Kidney (tissue), 13 donors: ENCODE measurements at regions not wholly inside any gene's neighbourhood (a gene's known extent, or its start where the extent isn't known, plus 50 kb on each side); places are given as distances from the start of the nearest gene placed in this dataset.

Experiments
- DNase-seq, 5 donors: peaks; one replicate each; pipeline ENCODE4 v3.0.0-alpha.2; 2013 to 2020
- FAIRE-seq: peaks from 2 replicates; lab custom pipeline; 2012; peaks lifted over from hg19 to GRCh38; lab: Jason Lieb, UNC
- H3K27ac ChIP-seq, 2 donors: one replicate each; pipeline ENCODE4 v1.7.0; 2013; ENCODE audit warnings: low read depth in 2 of 2, low read length in 2 of 2, inconsistent platforms in 1 of 2
- H3K27me3 ChIP-seq: one replicate; pipeline ENCODE4 v1.7.1; 2013; ENCODE audit warnings: low read length, inconsistent platforms; ENCODE audit not compliant: control insufficient read depth, insufficient read depth
- H3K36me3 ChIP-seq, 3 donors: one replicate each; pipeline versions ENCODE4 v1.7.0 to v1.7.1; 2013; ENCODE audit warnings: low read length in 3 of 3, control low read depth in 1 of 3, inconsistent platforms in 1 of 3; ENCODE audit not compliant: insufficient read depth in 3 of 3, control insufficient read depth in 2 of 3
- H3K4me1 ChIP-seq, 3 donors: one replicate each; pipeline versions ENCODE4 v1.7.0 to v1.7.1; 2013; ENCODE audit warnings: low read length in 3 of 3, inconsistent platforms in 1 of 3, low read depth in 1 of 3; ENCODE audit not compliant: control insufficient read depth in 2 of 3, insufficient read depth in 2 of 3
- H3K4me3 ChIP-seq, 3 donors: one replicate each; pipeline versions ENCODE4 v1.7.0 to v1.8.1; 2013; ENCODE audit warnings: low read length in 3 of 3, control low read depth in 1 of 3, inconsistent platforms in 1 of 3
- H3K9ac ChIP-seq, 3 donors: one replicate each; pipeline versions ENCODE4 v1.7.0 to v1.7.1; 2013; ENCODE audit warnings: low read length in 3 of 3, control low read depth in 1 of 3, inconsistent platforms in 1 of 3
- H3K9me3 ChIP-seq, 3 donors: one replicate each; pipeline versions ENCODE4 v1.7.0 to v1.7.1; 2013; ENCODE audit warnings: low read length in 3 of 3, control low read depth in 1 of 3, inconsistent platforms in 1 of 3; ENCODE audit not compliant: control insufficient read depth in 2 of 3, insufficient read depth in 1 of 3
- intact Hi-C: fragments of 100-400 bp; cut with DNase I; formaldehyde crosslinking; loops from one replicate; pipeline ENCODE4 v1.11.1; 2022
- TF ChIP-seq, protein P1 (sequence below): IDR thresholded peaks from 3 replicates; pipeline ENCODE4 v1.5.1; 2012; ENCODE audit warnings: mild to moderate bottlenecking, moderate library complexity, borderline replicate concordance; ENCODE audit not compliant: insufficient read depth; ENCODE audit errors: extremely low read depth
- donor health status: control.
- donor health status: control.
- donor health status: control.
- donor health status: control.
- donor health status: control.
- donor health status: DM: yes; HTN: yes; CAD: no.
- donor health status: Normal renal cell carcinoma (clear cell type).

DNA sequence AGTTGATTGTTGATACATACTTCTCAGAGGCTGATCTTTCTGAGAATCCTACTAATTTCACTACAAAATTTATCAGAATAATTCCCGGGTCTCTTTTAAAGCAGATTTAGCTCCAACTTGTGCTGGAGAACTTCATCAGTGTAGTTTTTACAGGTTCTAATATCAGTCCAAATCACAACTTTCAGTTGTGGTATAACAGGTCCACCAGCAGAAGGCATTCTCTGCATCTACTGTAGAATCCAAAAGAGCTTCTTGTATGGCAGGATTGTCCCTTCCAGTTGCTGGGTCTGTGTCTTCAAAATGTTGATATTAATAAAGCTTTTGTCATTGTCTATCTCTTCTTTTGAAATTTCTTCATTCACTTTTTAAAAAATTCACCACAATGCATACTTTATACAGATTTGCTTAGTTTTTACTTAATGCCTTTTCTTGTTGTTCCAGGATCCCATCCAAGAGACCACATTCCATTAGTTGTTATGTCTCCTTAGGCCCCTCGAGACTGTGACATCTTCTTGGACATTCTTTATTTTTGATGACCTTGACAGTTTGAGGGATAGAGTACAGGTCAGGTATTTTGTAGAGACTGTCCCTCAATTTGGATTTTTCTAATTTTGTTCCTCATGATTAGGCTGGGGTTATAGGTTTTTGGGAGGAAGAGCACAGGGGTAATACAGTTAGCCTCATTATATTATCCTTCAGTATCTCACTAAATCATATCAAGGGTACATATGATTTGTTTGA is 490.5 kb upstream of the MEX3C start:
- Histone ChIP-seq H3K4me1 (no peaks in the 10 kb centered on the region), H3K36me3 (no peaks in the 10 kb centered on the region), H3K4me3 (no peak overlapping the region), H3K27me3 (no peaks in the 10 kb centered on the region), H3K27ac (no peak overlapping the region), H3K9ac (no peak overlapping the region), H3K9me3 (no peaks in the 10 kb centered on the region)
- TF ChIP-seq, protein P1, sequence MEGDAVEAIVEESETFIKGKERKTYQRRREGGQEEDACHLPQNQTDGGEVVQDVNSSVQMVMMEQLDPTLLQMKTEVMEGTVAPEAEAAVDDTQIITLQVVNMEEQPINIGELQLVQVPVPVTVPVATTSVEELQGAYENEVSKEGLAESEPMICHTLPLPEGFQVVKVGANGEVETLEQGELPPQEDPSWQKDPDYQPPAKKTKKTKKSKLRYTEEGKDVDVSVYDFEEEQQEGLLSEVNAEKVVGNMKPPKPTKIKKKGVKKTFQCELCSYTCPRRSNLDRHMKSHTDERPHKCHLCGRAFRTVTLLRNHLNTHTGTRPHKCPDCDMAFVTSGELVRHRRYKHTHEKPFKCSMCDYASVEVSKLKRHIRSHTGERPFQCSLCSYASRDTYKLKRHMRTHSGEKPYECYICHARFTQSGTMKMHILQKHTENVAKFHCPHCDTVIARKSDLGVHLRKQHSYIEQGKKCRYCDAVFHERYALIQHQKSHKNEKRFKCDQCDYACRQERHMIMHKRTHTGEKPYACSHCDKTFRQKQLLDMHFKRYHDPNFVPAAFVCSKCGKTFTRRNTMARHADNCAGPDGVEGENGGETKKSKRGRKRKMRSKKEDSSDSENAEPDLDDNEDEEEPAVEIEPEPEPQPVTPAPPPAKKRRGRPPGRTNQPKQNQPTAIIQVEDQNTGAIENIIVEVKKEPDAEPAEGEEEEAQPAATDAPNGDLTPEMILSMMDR = no peak
- DNase-seq (no peak), FAIRE-seq (no peak)
- intact Hi-C loops = no loop called here

DNA sequence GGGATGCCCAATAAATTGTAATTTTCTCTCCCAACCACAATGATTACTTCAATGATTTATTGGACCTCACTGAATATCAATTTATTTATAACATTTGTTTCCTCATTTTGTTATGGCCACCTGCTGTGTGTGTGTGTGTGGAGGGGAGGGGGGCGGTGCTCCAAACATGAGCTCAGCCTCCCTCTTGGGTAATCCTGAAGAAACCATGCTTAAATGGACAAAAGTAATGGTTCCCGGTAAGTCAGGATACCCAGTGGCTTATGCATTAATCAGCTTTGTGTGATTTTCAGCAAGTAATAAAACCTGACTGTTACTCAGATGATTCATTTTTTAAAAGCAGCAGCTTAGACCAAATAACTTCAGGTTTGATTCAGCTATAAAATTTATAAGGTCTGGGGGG is 495.1 kb upstream of the MEX3C start:
- TF ChIP-seq, protein P1 = no peak
- Histone ChIP-seq H3K27ac (no peak overlapping the region), H3K4me1 (no peaks in the 10 kb centered on the region), H3K9me3 (no peaks in the 10 kb centered on the region), H3K36me3 (no peaks in the 10 kb centered on the region), H3K27me3 (no peaks in the 10 kb centered on the region), H3K4me3 (no peak overlapping the region), H3K9ac (no peak overlapping the region)
- DNase-seq (no peak), FAIRE-seq (no peak)
- intact Hi-C loops = no loop called here

DNA sequence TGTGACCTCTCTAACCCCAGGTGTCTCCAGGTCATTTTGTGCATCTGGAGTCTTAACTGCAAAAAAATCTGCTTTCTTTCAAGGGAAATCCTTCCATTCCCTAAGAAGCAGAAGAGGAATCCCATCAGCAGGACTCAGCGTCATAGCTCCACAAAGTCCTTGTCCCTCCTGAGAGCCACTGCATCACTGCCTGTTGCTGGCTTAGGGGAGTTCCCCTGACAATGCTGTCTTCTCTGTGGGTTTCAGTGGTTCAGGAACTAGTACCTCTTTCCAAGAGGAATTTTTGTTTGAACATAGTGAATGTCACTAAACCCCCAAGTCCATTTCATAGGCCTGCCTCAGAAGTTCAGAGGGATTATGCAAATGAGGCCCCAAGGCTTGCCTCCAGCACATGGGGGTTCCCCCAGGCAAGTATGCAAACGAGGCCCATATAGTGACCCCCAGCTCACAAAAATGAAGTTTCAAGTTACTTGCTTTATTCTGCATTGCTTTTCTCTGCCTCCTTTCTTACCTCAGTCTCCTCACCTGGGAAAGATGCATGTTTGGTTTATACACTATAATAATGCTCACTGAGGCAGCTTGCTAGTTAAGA is 513.9 kb upstream of the MEX3C start:
- intact Hi-C loops = no loop called here
- no peak overlapping the region for H3K4me3 ChIP-seq
- no peak overlapping the region for H3K27ac ChIP-seq
- peaks cover 0 to 15% (median 0%) of the 10 kb centered on the region in 3 donors for H3K9me3 ChIP-seq
- DNase-seq = no peak
- H3K4me1 ChIP-seq = no peaks in the 10 kb centered on the region
- FAIRE-seq = no peak
- no peak overlapping the region for H3K9ac ChIP-seq
- no peaks in the 10 kb centered on the region for H3K27me3 ChIP-seq
- TF ChIP-seq, protein P1 = no peak
- H3K36me3 ChIP-seq = no peaks in the 10 kb centered on the region
